Progenitor cell of endocrine pancreas (in vitro differentiated cells): ENCODE measurements at regions not wholly inside any gene's neighbourhood (a gene's known extent, or its start where the extent isn't known, plus 50 kb on each side); places are given as distances from the start of the nearest gene placed in this dataset.
"Not testable (repeated sequence)": the region's sequence is repeated elsewhere in the genome, so short reads cannot be mapped to it uniquely, and the experiment has no call there.

Experiments
- DNase-seq: peaks from one replicate; pipeline ENCODE4 v3.0.0; 2021; ENCODE audit warnings: low spot score; ENCODE audit not compliant: unreplicated experiment
- H3K27ac Mint-ChIP-seq: 2 replicates; pipeline ENCODE4 v1.8.0; 2021; ENCODE audit warnings: mild to moderate bottlenecking, moderate library complexity, mixed read lengths
- H3K27me3 Mint-ChIP-seq: 2 replicates; pipeline ENCODE4 v1.8.0; 2021; ENCODE audit warnings: mixed read lengths
- H3K36me3 Mint-ChIP-seq: 2 replicates; pipeline ENCODE4 v1.8.0; 2022; ENCODE audit warnings: mixed read lengths; ENCODE audit not compliant: insufficient read depth
- H3K4me1 Mint-ChIP-seq: 2 replicates; pipeline ENCODE4 v1.8.0; 2021; ENCODE audit warnings: low read depth, mixed read lengths
- H3K4me3 Mint-ChIP-seq: 2 replicates; pipeline ENCODE4 v1.8.0; 2021; ENCODE audit warnings: low read depth, mild to moderate bottlenecking, moderate library complexity, mixed read lengths
- H3K9me3 Mint-ChIP-seq: 2 replicates; pipeline ENCODE4 v1.8.0; 2021; ENCODE audit warnings: low read depth, mixed read lengths
- TF ChIP-seq, protein P1 (sequence below): fragments of 200-600 bp; sonication (generic); IDR thresholded peaks from one replicate; pipeline ENCODE4 v1.5.0; 2021; ENCODE audit warnings: antibody characterized with exemption, mild to moderate bottlenecking; ENCODE audit not compliant: unreplicated experiment

DNA sequence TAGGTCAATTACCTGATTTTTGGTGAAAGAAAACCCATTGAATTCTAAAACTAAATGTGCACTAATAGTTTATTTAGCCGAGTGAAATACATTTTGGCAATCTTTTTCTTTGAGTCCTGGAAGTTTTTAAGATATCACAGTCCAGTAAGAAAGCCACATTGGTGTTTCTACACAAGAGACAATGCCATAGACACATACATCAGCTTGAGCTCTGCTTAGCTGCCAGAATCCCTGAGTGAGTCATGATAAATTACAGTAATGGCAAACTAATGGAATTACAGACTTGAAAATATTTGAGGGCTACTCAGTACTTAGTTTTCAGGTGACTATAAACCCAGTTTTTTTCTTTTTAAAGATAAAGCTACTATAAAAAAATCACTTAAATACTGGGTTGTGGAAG, 155.4 kb downstream of the OR4C45 start:
- Mint-ChIP-seq H3K27me3 (no peaks in the 10 kb centered on the region), H3K36me3 (peaks cover 3% of the 10 kb centered on the region), H3K9me3 (peaks cover 37% of the 10 kb centered on the region), H3K4me1 (no peaks in the 10 kb centered on the region), H3K4me3 (no peak overlapping the region), H3K27ac (no peak overlapping the region)
- TF ChIP-seq, protein P1, sequence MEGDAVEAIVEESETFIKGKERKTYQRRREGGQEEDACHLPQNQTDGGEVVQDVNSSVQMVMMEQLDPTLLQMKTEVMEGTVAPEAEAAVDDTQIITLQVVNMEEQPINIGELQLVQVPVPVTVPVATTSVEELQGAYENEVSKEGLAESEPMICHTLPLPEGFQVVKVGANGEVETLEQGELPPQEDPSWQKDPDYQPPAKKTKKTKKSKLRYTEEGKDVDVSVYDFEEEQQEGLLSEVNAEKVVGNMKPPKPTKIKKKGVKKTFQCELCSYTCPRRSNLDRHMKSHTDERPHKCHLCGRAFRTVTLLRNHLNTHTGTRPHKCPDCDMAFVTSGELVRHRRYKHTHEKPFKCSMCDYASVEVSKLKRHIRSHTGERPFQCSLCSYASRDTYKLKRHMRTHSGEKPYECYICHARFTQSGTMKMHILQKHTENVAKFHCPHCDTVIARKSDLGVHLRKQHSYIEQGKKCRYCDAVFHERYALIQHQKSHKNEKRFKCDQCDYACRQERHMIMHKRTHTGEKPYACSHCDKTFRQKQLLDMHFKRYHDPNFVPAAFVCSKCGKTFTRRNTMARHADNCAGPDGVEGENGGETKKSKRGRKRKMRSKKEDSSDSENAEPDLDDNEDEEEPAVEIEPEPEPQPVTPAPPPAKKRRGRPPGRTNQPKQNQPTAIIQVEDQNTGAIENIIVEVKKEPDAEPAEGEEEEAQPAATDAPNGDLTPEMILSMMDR: no peak
- no peak for DNase-seq

DNA sequence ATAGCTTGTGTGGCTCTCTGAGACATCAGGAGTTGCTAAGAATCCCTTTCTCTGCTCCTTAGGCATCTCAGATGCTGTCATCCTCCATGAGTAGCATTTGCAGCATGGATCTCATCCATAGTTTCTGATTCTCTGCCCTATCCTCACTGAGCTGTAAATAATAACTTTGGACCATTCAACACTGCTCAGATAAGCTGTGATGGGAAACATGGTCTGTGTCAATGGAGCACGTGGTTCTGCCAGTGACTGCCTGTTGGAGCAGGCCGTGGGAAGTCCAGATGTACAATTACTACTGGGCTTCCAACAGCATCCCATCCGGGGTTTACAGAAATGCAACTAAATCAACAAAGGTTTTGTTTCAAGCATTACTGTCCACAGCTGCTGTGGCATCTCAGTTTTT, 160.1 kb downstream of the OR4C45 start:
- no peak for DNase-seq
- peaks cover 40% of the 10 kb centered on the region for H3K9me3 Mint-ChIP-seq
- H3K27me3 Mint-ChIP-seq: no peaks in the 10 kb centered on the region
- no peaks in the 10 kb centered on the region for H3K4me1 Mint-ChIP-seq
- H3K27ac Mint-ChIP-seq: no peak overlapping the region
- no peak overlapping the region for H3K4me3 Mint-ChIP-seq
- H3K36me3 Mint-ChIP-seq: peaks cover 1% of the 10 kb centered on the region
- TF ChIP-seq, protein P1: no peak

DNA sequence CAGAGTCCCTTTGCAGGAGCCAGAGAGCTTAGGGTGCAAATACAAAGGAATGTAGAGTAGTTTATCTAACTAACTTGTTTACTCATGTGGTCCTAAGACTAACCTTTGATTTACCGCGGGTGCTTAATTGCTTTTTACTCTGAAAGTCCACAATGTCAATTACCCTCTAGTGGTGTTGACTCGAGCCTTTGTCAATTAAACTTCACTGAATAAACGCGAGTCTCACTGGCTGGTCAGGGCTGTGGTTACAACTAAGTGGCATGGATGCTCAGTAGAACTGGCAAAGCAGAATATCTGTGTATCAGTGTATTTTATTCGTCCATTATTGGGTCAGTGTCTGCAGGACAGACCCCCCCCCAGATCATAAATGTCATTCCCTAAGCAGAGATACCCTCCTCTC, 181.7 kb downstream of the OR4C45 start:
- Mint-ChIP-seq H3K27me3 (no peaks in the 10 kb centered on the region), H3K4me3 (no peak overlapping the region), H3K4me1 (no peaks in the 10 kb centered on the region), H3K9me3 (peaks cover 60% of the 10 kb centered on the region), H3K27ac (no peak overlapping the region), H3K36me3 (peaks cover 3% of the 10 kb centered on the region)
- no peak for DNase-seq
- TF ChIP-seq, protein P1: no peak

DNA sequence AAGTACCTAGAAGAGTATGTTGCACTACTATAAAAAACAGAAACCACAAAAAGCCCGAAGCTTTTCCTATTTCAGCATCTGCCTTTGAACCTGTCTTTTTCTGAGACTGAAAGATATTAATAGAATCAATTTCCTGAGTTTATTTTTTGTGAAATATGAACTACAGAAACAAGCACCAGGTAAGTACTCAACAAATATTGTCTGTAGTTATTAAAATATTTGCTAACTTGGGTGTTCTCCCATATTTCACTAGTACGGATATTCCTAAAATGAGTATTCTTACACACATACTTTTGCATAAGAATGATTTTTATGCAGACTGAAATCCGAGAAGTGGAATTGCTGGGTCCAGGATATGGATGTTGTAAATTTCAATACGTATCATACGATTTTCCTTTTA, 188.0 kb downstream of the OR4C45 start:
- H3K36me3 Mint-ChIP-seq: peaks cover 2% of the 10 kb centered on the region
- H3K27me3 Mint-ChIP-seq: no peaks in the 10 kb centered on the region
- peaks cover 35% of the 10 kb centered on the region for H3K9me3 Mint-ChIP-seq

DNA sequence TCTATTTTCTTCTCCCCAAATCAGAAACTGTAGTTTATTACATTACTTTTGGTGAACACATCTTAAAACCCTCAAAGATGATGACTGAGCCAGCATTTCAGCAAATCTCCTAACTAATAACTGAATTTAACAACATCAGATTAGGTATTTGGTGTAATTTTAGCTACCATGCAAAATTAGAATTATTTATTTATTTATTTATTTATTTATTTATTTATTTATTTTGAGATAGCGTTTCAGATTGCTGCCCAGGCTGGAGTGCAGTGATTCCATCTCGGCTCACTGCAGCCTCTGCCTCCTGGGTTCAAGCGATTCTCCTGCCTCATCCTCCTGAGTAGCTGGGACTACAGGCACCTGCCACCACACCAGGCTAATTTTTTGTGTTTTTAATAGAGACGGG, 205.7 kb downstream of the OR4C45 start:
- not testable (repeated sequence) for H3K4me3 Mint-ChIP-seq, H3K27ac Mint-ChIP-seq, H3K36me3 Mint-ChIP-seq, H3K4me1 Mint-ChIP-seq, DNase-seq, H3K27me3 Mint-ChIP-seq
- H3K9me3 Mint-ChIP-seq: peaks cover 27% of the 10 kb centered on the region

More for the DNA sequence above, 188.0 kb downstream of the OR4C45 start:
- H3K4me1 Mint-ChIP-seq: no peaks in the 10 kb centered on the region
- DNase-seq: no peak
- TF ChIP-seq, protein P1: no peak
- no peak overlapping the region for H3K4me3 Mint-ChIP-seq
- no peak overlapping the region for H3K27ac Mint-ChIP-seq

DNA sequence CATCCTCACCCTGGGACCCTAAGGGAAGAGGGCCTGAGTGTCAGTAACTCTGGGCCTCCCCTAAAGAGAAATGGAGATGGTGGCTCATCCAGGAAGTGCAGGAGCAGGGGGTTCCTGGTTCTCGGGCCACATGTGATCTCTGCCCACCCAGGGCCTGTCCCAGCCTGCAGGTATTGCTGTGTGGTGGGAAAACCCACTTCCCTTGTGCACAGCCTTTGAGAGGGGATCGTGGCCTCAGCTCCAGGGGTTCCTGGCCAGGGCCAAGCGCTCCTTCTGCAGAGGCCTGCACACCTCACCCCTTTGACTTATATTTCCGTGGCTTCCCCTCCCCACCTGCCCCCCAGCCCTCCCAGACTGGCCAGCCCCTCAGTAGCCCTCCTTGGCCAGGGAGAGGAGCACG, 213.5 kb downstream of the OR4C45 start:
- H3K4me1 Mint-ChIP-seq: no peaks in the 10 kb centered on the region
- TF ChIP-seq, protein P1: no peak
- H3K36me3 Mint-ChIP-seq: no peaks in the 10 kb centered on the region
- no peak overlapping the region for H3K27ac Mint-ChIP-seq
- peaks cover 25% of the 10 kb centered on the region for H3K9me3 Mint-ChIP-seq
- no peak for DNase-seq
- H3K27me3 Mint-ChIP-seq: no peaks in the 10 kb centered on the region
- no peak overlapping the region for H3K4me3 Mint-ChIP-seq
